Stimulated activated memory B cell treated with anti-CD40 and anti-IgM and Interleukin-4, amounts not matched to agents 10 μg/mL and 1 μg/mL and 100 μg/mL, for 72 hours (primary cell): ENCODE measurements at regions not wholly inside any gene's neighbourhood (a gene's known extent, or its start where the extent isn't known, plus 50 kb on each side); places are given as distances from the start of the nearest gene placed in this dataset.
A peak's percentile ranks its signal among the peaks of the same experiment; 100 is the strongest.

ENCODE experiments used
- ATAC-seq: fragments of 150-1000 bp; cut with Tn5 transposase; 2 replicates; pipeline ENCODE4 v1.10.0; 2021
- H3K27ac Mint-ChIP-seq: one replicate; pipeline ENCODE4 v1.8.0; 2022; ENCODE audit warnings: mild to moderate bottlenecking, mixed read lengths
- H3K27me3 Mint-ChIP-seq: one replicate; pipeline ENCODE4 v1.8.0; 2022; ENCODE audit warnings: mixed read lengths
- H3K36me3 Mint-ChIP-seq: one replicate; pipeline ENCODE4 v1.8.0; 2022; ENCODE audit warnings: mixed read lengths
- H3K4me1 Mint-ChIP-seq: one replicate; pipeline ENCODE4 v1.8.0; 2022; ENCODE audit warnings: mixed read lengths
- H3K4me3 Mint-ChIP-seq: one replicate; pipeline ENCODE4 v1.8.0; 2022; ENCODE audit warnings: mild to moderate bottlenecking, moderate library complexity, mixed read lengths
- H3K9me3 Mint-ChIP-seq: one replicate; pipeline ENCODE4 v1.8.0; 2022; ENCODE audit warnings: mixed read lengths

DNA sequence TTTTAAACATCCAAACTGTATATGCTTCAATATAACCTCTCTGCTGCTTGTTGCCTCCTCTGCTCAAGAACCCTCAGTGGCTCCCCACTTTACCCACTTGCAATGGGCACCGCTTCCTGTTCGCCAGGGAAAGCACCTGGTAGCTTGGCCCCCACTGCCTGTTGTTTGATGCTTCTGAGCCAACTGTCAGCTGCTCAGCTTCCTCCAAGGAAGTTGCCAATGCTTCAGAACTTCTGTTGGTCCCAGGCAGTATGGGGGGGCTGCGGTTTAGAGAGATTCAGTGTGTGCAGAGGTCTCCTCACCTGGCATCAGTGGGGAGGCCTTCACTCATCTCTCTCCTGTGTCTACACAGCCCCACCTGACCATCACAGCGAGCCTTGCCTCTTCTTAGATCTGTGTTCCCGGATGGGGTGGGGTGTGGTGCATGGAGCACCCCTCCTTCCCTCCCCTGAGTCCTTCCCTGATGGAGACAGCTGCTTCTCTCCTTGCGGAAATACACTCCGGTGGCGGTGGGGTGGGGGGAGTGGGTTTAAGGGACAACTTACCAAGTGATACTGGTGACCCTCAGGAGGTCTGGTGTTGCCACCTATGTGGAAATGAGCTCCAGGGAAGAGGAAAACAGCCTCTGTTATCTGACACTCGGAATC, 308.1 kb downstream of the CDH26 start:
- ATAC-seq = peak; percentile 49
- Mint-ChIP-seq H3K4me3 (no peak overlapping the region), H3K4me1 (no peaks in the 10 kb centered on the region), H3K27ac (no peak overlapping the region), H3K36me3 (no peaks in the 10 kb centered on the region), H3K9me3 (no peaks in the 10 kb centered on the region), H3K27me3 (peaks cover 8% of the 10 kb centered on the region)

DNA sequence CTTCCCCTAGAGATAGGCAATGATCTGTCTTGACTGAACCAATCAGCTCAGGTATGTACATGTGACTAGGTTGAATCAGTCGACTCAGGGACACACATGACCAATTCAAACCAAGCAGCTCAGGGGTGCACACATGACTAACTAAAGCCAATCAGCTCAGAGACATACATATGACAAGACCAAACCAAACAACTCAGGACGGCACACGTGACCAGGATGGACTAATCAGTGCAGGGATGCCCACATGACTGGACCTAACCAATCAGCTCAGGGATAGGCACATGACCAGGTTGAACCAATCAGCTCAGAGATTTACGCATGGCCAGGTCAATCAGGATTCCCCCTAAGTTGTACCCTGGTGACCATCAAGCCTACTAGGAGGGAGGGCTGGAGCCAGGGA, 310.3 kb downstream of the CDH26 start:
- no peak overlapping the region for H3K27ac Mint-ChIP-seq
- H3K4me1 Mint-ChIP-seq = no peaks in the 10 kb centered on the region
- H3K36me3 Mint-ChIP-seq = no peaks in the 10 kb centered on the region
- no peak for ATAC-seq
- no peaks in the 10 kb centered on the region for H3K9me3 Mint-ChIP-seq
- no peak overlapping the region for H3K4me3 Mint-ChIP-seq
- H3K27me3 Mint-ChIP-seq = peaks cover 8% of the 10 kb centered on the region

DNA sequence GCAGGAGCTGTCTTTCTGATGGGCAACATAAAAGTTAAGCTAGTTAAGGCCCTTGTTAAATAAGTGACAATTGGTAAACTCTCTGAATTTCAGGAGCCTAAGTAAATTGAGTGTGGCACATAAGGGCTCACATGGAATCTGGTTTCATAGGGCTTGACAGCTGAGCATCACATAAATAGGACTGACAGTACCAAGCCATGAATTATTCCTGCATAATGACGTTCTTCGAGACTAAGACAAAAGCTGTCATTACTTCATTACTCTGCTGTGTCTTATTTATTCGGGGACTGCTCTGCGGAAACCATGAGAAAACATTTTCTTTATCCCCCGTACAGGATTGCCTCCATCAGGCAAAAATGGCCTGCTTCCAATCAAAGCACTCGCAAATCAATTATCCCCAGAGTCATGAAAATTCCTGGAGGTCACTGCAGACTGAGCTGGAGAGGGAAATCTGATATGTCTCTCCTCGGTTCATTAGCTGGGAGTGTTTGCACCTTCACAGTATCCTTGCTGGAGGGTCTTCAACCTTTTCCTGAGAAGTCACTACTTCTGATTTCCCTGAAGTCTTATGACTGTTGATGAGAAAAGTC, 311.4 kb downstream of the CDH26 start:
- H3K4me1 Mint-ChIP-seq = no peaks in the 10 kb centered on the region
- H3K36me3 Mint-ChIP-seq = no peaks in the 10 kb centered on the region
- ATAC-seq = no peak
- H3K27me3 Mint-ChIP-seq = peaks cover 8% of the 10 kb centered on the region
- no peak overlapping the region for H3K4me3 Mint-ChIP-seq
- no peak overlapping the region for H3K27ac Mint-ChIP-seq
- no peaks in the 10 kb centered on the region for H3K9me3 Mint-ChIP-seq

DNA sequence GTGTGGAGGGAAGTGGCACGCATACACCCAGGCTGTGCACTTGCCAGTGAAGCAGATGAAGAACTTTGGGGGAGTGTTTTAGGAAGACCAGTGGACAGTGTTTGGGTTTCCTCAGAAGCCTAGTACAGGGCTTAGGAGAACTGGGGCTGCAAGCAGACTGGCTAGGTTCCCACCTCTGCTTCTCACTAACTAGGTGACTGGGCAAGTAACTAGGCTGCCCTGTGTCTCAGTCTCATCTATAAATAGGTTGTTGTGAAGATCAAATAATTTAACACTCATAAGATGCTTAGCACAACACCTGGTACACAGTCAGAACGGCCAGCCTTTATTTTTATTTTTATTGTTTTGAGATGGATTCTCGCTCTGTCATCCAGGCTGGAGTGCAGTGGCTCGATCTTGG, 312.1 kb downstream of the CDH26 start:
- H3K27ac Mint-ChIP-seq = no peak overlapping the region
- no peak overlapping the region for H3K4me3 Mint-ChIP-seq
- no peak for ATAC-seq
- no peaks in the 10 kb centered on the region for H3K4me1 Mint-ChIP-seq
- H3K36me3 Mint-ChIP-seq = no peaks in the 10 kb centered on the region
- H3K27me3 Mint-ChIP-seq = peaks cover 8% of the 10 kb centered on the region
- H3K9me3 Mint-ChIP-seq = no peaks in the 10 kb centered on the region

DNA sequence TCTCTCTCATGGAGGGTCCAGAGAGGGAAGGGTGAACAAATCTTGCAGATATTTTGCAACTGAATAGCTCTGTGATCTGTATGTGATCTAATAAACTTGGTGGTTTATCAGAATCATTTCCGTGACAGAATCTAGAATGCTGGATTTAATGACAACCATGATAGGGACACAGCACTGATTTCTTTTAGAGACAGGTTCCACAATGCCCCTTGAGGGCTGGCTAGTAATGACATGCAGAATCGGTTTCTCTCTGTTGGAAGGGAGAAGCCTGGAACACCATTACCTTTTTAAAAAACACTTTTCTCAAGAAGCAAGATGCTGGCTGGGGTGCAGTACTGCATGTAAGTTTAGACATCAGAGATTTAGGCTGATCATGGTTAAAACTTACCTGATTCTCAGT, 313.4 kb downstream of the CDH26 start:
- Mint-ChIP-seq H3K27ac (no peak overlapping the region), H3K36me3 (no peaks in the 10 kb centered on the region), H3K4me1 (no peaks in the 10 kb centered on the region), H3K4me3 (no peak overlapping the region), H3K27me3 (peaks cover 5% of the 10 kb centered on the region), H3K9me3 (no peaks in the 10 kb centered on the region)
- no peak for ATAC-seq

DNA sequence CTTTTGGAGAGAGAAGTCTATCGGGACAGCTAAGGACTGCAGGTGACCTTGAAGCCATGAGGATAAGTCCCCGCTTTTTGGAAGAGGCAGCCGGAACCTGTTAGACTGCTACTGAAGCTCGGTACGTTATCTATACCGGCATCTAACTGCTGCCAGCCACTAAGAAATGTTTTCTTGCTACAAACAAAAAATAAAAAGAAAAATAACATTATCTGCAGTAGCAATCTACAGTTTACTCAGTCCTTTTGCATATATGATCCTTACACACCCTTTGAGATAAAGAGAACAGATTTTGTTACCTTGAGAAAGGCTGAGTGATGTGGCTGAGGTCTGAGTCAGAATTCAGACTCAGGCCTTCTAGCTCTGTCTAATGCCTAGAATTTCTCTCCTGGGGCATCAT, 314.6 kb downstream of the CDH26 start:
- no peaks in the 10 kb centered on the region for H3K27me3 Mint-ChIP-seq
- H3K9me3 Mint-ChIP-seq = no peaks in the 10 kb centered on the region
- no peak overlapping the region for H3K27ac Mint-ChIP-seq
- H3K36me3 Mint-ChIP-seq = no peaks in the 10 kb centered on the region
- H3K4me3 Mint-ChIP-seq = no peak overlapping the region
- ATAC-seq = no peak
- H3K4me1 Mint-ChIP-seq = no peaks in the 10 kb centered on the region

DNA sequence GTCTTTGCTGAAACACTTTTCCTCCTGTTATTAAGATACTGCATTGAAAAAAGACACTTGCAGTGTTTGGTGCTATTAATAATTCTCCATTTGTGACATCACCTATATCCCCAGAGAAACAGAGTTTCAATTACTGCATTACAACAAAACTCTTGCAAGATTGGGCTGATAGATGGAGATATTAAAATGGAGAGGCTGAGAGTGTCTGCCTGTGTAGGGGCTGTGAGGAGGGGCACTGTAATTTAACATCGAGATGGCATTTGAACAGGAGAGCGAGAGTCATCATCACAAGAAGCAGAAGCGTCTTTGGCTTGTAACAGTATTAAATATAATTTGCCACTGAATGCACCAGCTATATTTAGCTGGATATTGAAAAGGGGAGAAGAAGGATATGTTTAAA, 316.5 kb downstream of the CDH26 start:
- no peak for ATAC-seq
- no peak overlapping the region for H3K4me3 Mint-ChIP-seq
- H3K4me1 Mint-ChIP-seq = no peaks in the 10 kb centered on the region
- H3K36me3 Mint-ChIP-seq = no peaks in the 10 kb centered on the region
- no peaks in the 10 kb centered on the region for H3K9me3 Mint-ChIP-seq
- no peak overlapping the region for H3K27ac Mint-ChIP-seq
- H3K27me3 Mint-ChIP-seq = no peaks in the 10 kb centered on the region

DNA sequence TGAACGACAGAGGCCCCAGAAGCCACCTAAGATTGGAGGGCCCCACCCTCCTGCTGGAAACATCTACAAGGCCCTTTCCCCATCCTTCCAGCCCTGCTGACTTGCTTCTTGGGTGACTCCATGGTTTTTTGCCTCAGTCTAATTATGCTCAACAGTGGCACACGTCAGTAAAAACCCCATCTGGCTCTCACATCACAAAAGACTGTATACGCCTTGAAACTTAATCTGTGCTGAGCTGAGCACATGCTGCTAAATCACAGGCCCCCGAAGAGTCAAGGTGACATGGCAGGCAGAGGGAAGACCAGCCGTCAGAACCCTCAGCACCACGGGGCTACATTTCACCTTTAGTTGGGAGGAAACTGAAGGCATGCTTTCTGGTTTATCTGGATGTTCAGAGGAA, 323.1 kb downstream of the CDH26 start:
- Mint-ChIP-seq H3K4me1 (no peaks in the 10 kb centered on the region), H3K36me3 (no peaks in the 10 kb centered on the region), H3K4me3 (no peak overlapping the region), H3K27ac (no peak overlapping the region), H3K9me3 (peaks cover 6% of the 10 kb centered on the region), H3K27me3 (no peaks in the 10 kb centered on the region)
- no peak for ATAC-seq

DNA sequence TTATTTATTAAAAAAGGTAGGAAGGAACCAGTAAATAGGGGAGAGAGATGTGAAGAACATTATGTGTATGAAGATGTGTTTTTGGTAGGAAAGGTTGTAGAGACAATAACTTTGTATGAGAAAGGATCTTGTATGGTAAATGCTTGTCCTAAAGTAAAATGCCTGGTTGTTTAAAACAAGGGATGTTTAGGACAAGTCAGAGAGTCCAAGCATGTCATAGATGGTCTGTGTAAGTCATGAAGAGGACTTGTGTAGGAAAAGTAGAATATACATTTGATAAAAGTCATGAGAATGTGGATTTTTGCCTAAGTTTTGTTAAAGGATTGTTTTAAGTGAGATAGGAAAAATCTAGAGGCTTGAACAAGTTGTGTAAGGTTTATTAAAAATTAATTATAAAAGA, 325.1 kb downstream of the CDH26 start:
- Mint-ChIP-seq H3K4me1 (no peaks in the 10 kb centered on the region), H3K27ac (no peak overlapping the region), H3K4me3 (no peak overlapping the region), H3K27me3 (no peaks in the 10 kb centered on the region), H3K9me3 (peaks cover 10% of the 10 kb centered on the region), H3K36me3 (no peaks in the 10 kb centered on the region)
- ATAC-seq = no peak

DNA sequence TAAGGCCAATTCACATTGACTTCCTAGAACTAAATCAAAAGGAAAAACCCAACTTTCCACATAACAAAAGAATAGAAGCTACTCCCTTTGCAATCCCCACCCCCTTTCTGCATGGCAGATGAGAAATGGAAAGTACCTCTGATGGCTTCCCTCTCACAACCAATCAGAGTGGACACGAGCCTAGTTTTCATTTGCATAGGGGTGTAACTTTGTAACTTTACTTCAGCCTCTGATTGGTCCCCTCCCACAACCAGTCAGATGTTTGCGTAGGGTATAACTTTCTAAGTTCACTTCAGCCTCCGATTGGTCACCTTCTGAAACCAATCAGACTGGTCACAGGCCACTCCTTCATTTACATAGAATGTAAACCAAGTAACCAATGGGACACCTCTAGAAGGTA, 328.5 kb downstream of the CDH26 start:
- Mint-ChIP-seq H3K4me3 (no peak overlapping the region), H3K4me1 (no peaks in the 10 kb centered on the region), H3K9me3 (peaks cover 15% of the 10 kb centered on the region), H3K27me3 (no peaks in the 10 kb centered on the region), H3K36me3 (no peaks in the 10 kb centered on the region), H3K27ac (no peak overlapping the region)
- ATAC-seq = no peak

DNA sequence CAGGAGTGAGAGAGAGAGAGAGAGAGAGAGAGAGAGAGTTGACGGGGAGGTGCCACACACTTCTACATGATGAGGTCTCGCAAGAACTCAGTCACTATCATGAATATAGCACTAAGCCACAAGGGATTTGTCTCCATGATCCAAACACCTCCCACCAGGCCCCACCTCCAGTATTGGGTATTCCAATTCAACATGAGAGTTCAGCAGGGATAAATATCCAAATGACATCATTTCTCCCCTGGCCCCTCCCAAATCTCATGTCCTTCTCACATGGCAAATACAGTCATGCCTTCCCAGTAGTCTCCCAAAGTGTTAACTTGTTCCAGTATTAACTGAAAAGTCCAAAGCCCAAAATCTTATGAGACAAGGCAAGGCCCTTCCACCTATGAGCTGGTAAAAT, 330.7 kb downstream of the CDH26 start:
- Mint-ChIP-seq H3K4me1 (no peaks in the 10 kb centered on the region), H3K27me3 (no peaks in the 10 kb centered on the region), H3K36me3 (no peaks in the 10 kb centered on the region), H3K9me3 (peaks cover 16% of the 10 kb centered on the region), H3K27ac (no peak overlapping the region), H3K4me3 (no peak overlapping the region)
- ATAC-seq = no peak

DNA sequence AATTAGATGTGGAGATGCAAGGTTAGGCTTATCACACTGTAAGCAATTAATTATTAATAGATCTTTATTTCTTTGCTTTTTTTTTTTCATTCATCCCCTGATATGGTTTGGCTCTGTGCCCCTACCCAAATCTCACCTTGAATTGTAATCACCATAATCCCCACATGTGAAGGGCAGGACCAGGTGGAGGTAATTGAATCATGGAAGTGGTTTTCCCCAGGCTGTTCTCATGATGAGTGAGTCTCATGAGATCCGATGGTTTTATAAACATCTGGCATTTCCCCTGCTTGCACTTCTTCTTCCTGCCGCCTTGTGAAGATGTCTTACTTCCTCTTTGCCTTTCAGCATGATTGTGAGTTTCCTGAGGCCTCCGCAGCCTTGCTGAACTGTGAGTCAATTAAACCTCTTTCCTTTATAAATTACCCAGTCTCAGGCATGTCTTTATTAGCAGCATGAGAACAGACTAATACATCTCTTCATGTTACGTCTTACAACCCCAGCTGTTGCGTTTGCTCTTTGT, 333.8 kb downstream of the CDH26 start:
- Mint-ChIP-seq H3K4me3 (no peak overlapping the region), H3K4me1 (no peaks in the 10 kb centered on the region), H3K27ac (no peak overlapping the region), H3K27me3 (no peaks in the 10 kb centered on the region), H3K9me3 (peaks cover 25% of the 10 kb centered on the region), H3K36me3 (no peaks in the 10 kb centered on the region)
- ATAC-seq = no peak

DNA sequence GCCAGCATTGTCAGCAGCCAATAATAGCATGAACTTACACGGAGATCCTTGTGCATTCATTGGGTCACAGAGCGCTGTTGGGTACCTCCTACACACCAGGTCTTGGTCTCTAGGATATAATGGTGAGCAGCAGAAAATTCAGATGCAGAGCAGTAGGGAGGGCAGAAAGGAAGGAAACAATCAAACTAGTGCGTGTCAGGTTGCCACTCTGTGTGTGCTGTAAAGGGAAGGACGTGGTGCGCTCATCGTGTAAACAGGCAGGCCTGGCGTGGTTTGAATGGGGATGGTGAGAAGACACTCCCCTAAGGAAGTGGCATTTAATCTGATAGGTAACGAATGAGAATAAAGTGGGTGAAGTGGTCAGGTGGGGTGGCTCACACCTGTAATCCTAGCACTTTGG, 336.4 kb downstream of the CDH26 start:
- H3K27me3 Mint-ChIP-seq = no peaks in the 10 kb centered on the region
- H3K4me1 Mint-ChIP-seq = no peaks in the 10 kb centered on the region
- peaks cover 22% of the 10 kb centered on the region for H3K9me3 Mint-ChIP-seq
- H3K4me3 Mint-ChIP-seq = no peak overlapping the region
- no peaks in the 10 kb centered on the region for H3K36me3 Mint-ChIP-seq
- ATAC-seq = no peak
- no peak overlapping the region for H3K27ac Mint-ChIP-seq

DNA sequence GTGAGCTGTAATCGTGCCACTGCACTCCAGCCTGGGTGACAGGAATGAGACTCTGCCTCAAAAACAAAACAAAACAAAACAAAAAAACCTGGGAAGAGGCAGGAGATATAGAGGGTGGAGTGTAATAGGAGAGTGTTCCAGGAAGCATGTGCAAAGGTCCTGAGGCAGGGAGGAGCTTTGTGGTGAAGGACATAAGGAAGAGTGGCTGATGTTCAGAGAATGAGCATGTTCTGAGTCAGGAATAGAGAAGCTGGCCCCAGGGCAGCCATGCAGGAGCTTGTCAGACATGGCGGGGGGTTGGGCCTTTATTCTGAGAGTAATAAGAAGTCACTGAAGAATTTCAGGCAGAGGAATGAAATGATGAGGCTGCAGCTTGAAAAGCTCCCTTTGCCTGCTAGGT, 337.0 kb downstream of the CDH26 start:
- no peak for ATAC-seq
- Mint-ChIP-seq H3K27me3 (no peaks in the 10 kb centered on the region), H3K4me3 (no peak overlapping the region), H3K27ac (no peak overlapping the region), H3K36me3 (no peaks in the 10 kb centered on the region), H3K4me1 (no peaks in the 10 kb centered on the region), H3K9me3 (peaks cover 22% of the 10 kb centered on the region)

DNA sequence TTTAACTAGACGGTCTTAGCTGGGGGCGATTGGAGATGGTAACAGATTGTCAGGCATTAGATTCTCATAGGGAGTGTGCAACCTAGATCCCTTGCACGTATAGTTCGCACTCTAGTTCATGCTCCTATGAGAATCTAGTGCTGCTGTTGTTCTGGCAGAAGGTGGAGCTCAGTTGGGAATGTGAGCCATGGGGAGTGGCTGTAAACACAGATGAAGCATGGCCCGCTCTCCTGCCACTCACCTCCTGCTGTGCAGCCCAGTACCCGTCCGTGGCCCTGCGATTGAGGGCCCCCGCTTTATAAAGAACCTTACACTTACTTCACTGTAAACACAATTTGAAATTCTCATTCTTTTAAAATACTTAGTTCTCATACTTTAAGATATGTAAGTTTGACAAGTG, 339.4 kb downstream of the CDH26 start:
- Mint-ChIP-seq H3K4me3 (no peak overlapping the region), H3K9me3 (peaks cover 9% of the 10 kb centered on the region), H3K27me3 (no peaks in the 10 kb centered on the region), H3K27ac (no peak overlapping the region), H3K4me1 (no peaks in the 10 kb centered on the region), H3K36me3 (no peaks in the 10 kb centered on the region)
- no peak for ATAC-seq

DNA sequence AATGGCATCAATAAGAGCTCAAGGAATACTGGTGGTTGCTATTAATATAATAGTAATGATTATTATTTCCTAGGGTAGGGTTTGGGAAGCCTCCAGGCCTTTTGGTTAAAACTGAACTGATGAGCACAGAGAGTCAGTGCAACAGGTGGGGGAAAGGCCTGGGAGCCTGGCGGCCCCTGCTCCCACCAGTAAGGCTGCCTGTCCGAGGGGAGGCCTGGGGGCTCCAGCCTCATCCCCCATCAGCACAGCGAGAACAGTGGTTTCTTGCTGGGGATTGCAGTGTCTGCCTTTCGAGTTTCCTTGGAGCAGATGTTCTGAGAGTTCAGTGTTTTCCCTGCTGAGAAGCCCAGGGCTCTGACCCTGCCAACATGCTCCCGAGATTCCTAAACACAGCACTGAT, 340.4 kb downstream of the CDH26 start:
- H3K27ac Mint-ChIP-seq = no peak overlapping the region
- ATAC-seq = no peak

More for the DNA sequence above, 340.4 kb downstream of the CDH26 start:
- no peak overlapping the region for H3K4me3 Mint-ChIP-seq
- no peaks in the 10 kb centered on the region for H3K4me1 Mint-ChIP-seq
- no peaks in the 10 kb centered on the region for H3K36me3 Mint-ChIP-seq
- H3K27me3 Mint-ChIP-seq = no peaks in the 10 kb centered on the region
- peaks cover 9% of the 10 kb centered on the region for H3K9me3 Mint-ChIP-seq
